KMS-11 (cell line): ENCODE measurements at regions not wholly inside any gene's neighbourhood (a gene's known extent, or its start where the extent isn't known, plus 50 kb on each side); places are given as distances from the start of the nearest gene placed in this dataset.

Source experiments
- H2AFZ ChIP-seq: fragments of 200-600 bp; sonication (generic); 2 replicates; pipeline ENCODE4 v1.6.1; 2016; ENCODE audit warnings: antibody characterized with exemption, mixed run types, low read depth
- H3K27ac ChIP-seq: fragments of 200-600 bp; sonication (generic); 2 replicates; pipeline ENCODE4 v1.6.1; 2016; ENCODE audit warnings: mild to moderate bottlenecking, mixed run types
- H3K27me3 ChIP-seq: fragments of 200-600 bp; sonication (generic); 2 replicates; pipeline ENCODE4 v1.6.1; 2017; ENCODE audit warnings: mild to moderate bottlenecking, low read depth, mixed run types, moderate library complexity; ENCODE audit not compliant: insufficient read depth
- H3K36me3 ChIP-seq: fragments of 200-600 bp; sonication (generic); 2 replicates; pipeline ENCODE4 v1.6.1; 2017; ENCODE audit warnings: mild to moderate bottlenecking, mixed run types; ENCODE audit not compliant: insufficient read depth
- H3K4me1 ChIP-seq: fragments of 200-600 bp; sonication (generic); 2 replicates; pipeline ENCODE4 v1.6.1; 2016; ENCODE audit warnings: mild to moderate bottlenecking, low read depth, mixed run types; ENCODE audit not compliant: poor library complexity, severe bottlenecking
- H3K4me2 ChIP-seq: fragments of 200-600 bp; sonication (generic); 2 replicates; pipeline ENCODE4 v1.7.0; 2016; ENCODE audit warnings: mild to moderate bottlenecking, mixed run types
- H3K4me3 ChIP-seq: fragments of 200-600 bp; sonication (generic); IDR thresholded peaks from 2 replicates; pipeline ENCODE4 v1.6.1; 2017; ENCODE audit warnings: low read depth, low read length, mixed read lengths; ENCODE audit not compliant: insufficient read depth
- H3K79me2 ChIP-seq: fragments of 200-600 bp; sonication (generic); 2 replicates; pipeline ENCODE4 v1.6.1; 2016; ENCODE audit warnings: low read depth, mixed run types; ENCODE audit not compliant: insufficient read depth
- H3K9ac ChIP-seq: fragments of 200-600 bp; sonication (generic); 2 replicates; pipeline ENCODE4 v1.6.1; 2016; ENCODE audit warnings: mild to moderate bottlenecking, mixed run types
- H4K20me1 ChIP-seq: fragments of 200-600 bp; sonication (generic); 2 replicates; pipeline ENCODE4 v1.6.1; 2016; ENCODE audit warnings: mild to moderate bottlenecking, mixed run types; ENCODE audit not compliant: insufficient read depth
- CTCF ChIP-seq: fragments of 200-600 bp; sonication (generic); conservative IDR thresholded peaks from 2 replicates; pipeline ENCODE4 v1.6.1; 2017; ENCODE audit warnings: low read depth, mild to moderate bottlenecking, antibody characterized with exemption, low read length, moderate library complexity, mixed read lengths

GRCh38 chr2:147630585-147630984 is 214.2 kb upstream of the ACVR2A start:
- Histone ChIP-seq H3K79me2 (no peaks in the 10 kb centered on the region), H2AFZ (no peak overlapping the region), H3K27me3 (no peaks in the 10 kb centered on the region), H3K4me3 (no peak overlapping the region), H3K4me1 (no peaks in the 10 kb centered on the region), H3K36me3 (no peaks in the 10 kb centered on the region), H3K27ac (no peak overlapping the region), H3K9ac (no peak overlapping the region), H3K4me2 (no peak overlapping the region), H4K20me1 (no peaks in the 10 kb centered on the region)
- no peak for TF ChIP-seq CTCF

- no peaks in the 10 kb centered on the region for H3K4me1 ChIP-seq
- H3K27ac ChIP-seq, result no peak overlapping the region
- TF ChIP-seq CTCF, result no peak
- no peak overlapping the region for H2AFZ ChIP-seq
- no peaks in the 10 kb centered on the region for H3K79me2 ChIP-seq
- no peaks in the 10 kb centered on the region for H4K20me1 ChIP-seq
- no peak overlapping the region for H3K4me2 ChIP-seq
- no peaks in the 10 kb centered on the region for H3K27me3 ChIP-seq
- H3K9ac ChIP-seq, result no peak overlapping the region
- H3K4me3 ChIP-seq, result no peak overlapping the region
- H3K36me3 ChIP-seq, result no peaks in the 10 kb centered on the region
Measured at GRCh38 chr2:147628971-147629421, 215.8 kb upstream of the ACVR2A start.

GRCh38 chr2:147623328-147623727 is 221.5 kb upstream of the ACVR2A start:
- Histone ChIP-seq H3K79me2 (no peaks in the 10 kb centered on the region), H3K27me3 (no peaks in the 10 kb centered on the region), H3K36me3 (no peaks in the 10 kb centered on the region), H3K4me2 (no peak overlapping the region), H4K20me1 (no peaks in the 10 kb centered on the region), H2AFZ (no peak overlapping the region), H3K9ac (no peak overlapping the region), H3K4me1 (no peaks in the 10 kb centered on the region), H3K4me3 (no peak overlapping the region), H3K27ac (no peak overlapping the region)
- no peak for TF ChIP-seq CTCF

GRCh38 chr2:147621656-147622197 is 223.1 kb upstream of the ACVR2A start:
- no peak overlapping the region for H2AFZ ChIP-seq
- no peaks in the 10 kb centered on the region for H4K20me1 ChIP-seq
- no peak for TF ChIP-seq CTCF
- no peaks in the 10 kb centered on the region for H3K79me2 ChIP-seq
- no peak overlapping the region for H3K4me2 ChIP-seq
- H3K9ac ChIP-seq, result no peak overlapping the region
- no peak overlapping the region for H3K27ac ChIP-seq
- no peaks in the 10 kb centered on the region for H3K27me3 ChIP-seq
- no peak overlapping the region for H3K4me3 ChIP-seq
- H3K36me3 ChIP-seq, result no peaks in the 10 kb centered on the region
- H3K4me1 ChIP-seq, result no peaks in the 10 kb centered on the region
